Fibroblast of lung (primary cell): ENCODE measurements at regions not wholly inside any gene's neighbourhood (a gene's known extent, or its start where the extent isn't known, plus 50 kb on each side); places are given as distances from the start of the nearest gene placed in this dataset.
"Not testable (repeated sequence)": the region's sequence is repeated elsewhere in the genome, so short reads cannot be mapped to it uniquely, and the experiment has no call there.

Experiments used
- DNase-seq, 2 donors: peaks; one replicate each; pipeline versions ENCODE4 v3.0.0 to v3.0.0-alpha.2; 2010; ENCODE audit warnings: low read depth in 2 of 2
- H2AFZ ChIP-seq: 2 replicates; pipeline ENCODE4 v1.5.1; 2012; ENCODE audit warnings: low read length, control low read depth, inconsistent platforms
- H3K27ac ChIP-seq: 2 replicates; pipeline ENCODE4 v1.5.1; 2011; ENCODE audit warnings: low read length, control low read depth; ENCODE audit not compliant: insufficient read depth
- H3K27me3 ChIP-seq: 2 replicates; pipeline ENCODE4 v1.5.1; 2011; ENCODE audit warnings: mild to moderate bottlenecking, low read length; ENCODE audit not compliant: control insufficient read depth, insufficient read depth
- H3K36me3 ChIP-seq: 2 replicates; pipeline ENCODE4 v1.5.1; 2011; ENCODE audit warnings: low read length; ENCODE audit not compliant: control insufficient read depth, insufficient read depth
- H3K4me1 ChIP-seq: 2 replicates; pipeline ENCODE4 v1.5.1; 2011; ENCODE audit warnings: low read length; ENCODE audit not compliant: control insufficient read depth, insufficient read depth; ENCODE audit errors: extremely low read depth
- H3K4me2 ChIP-seq: 2 replicates; pipeline ENCODE4 v1.5.1; 2011; ENCODE audit warnings: low read length, control low read depth; ENCODE audit not compliant: insufficient read depth; ENCODE audit errors: extremely low read depth
- H3K4me3 ChIP-seq, 4 experiments: fragments of 200-600 bp in 1 of 4; sonication (generic) in 1 of 4; replicated peaks in 1 of 4; 2 replicates each; pipeline ENCODE4 v1.5.1; 2011 to 2016; ENCODE audit warnings: low read length in 4 of 4, low read depth in 3 of 4, mild to moderate bottlenecking in 3 of 4, control low read depth in 2 of 4, inconsistent platforms in 1 of 4, mixed read lengths in 1 of 4; ENCODE audit not compliant: insufficient read depth in 1 of 4; ENCODE audit errors: control extremely low read depth in 1 of 4
- H3K79me2 ChIP-seq: 2 replicates; pipeline ENCODE4 v1.5.1; 2012; ENCODE audit warnings: mild to moderate bottlenecking, low read length, inconsistent platforms; ENCODE audit not compliant: control insufficient read depth, insufficient read depth
- H3K9ac ChIP-seq: 2 replicates; pipeline ENCODE4 v1.5.1; 2011; ENCODE audit warnings: mild to moderate bottlenecking, low read length, control low read depth; ENCODE audit not compliant: insufficient read depth
- H3K9me3 ChIP-seq: 2 replicates; pipeline ENCODE4 v1.5.1; 2012; ENCODE audit warnings: low read depth, low read length; ENCODE audit not compliant: control insufficient read depth, insufficient read depth
- H4K20me1 ChIP-seq: 2 replicates; pipeline ENCODE4 v1.5.1; 2011; ENCODE audit warnings: low read length; ENCODE audit not compliant: control insufficient read depth, insufficient read depth; ENCODE audit errors: extremely low read depth
- CTCF ChIP-seq, 2 donors: IDR thresholded peaks in 1 of 2; conservative IDR thresholded peaks in 1 of 2; 1 replicate in 1 of 2; 2 replicates in 1 of 2; pipeline ENCODE4 v1.5.1; 2011 to 2012; ENCODE audit warnings: low read length in 2 of 2, control low read depth in 1 of 2, inconsistent platforms in 1 of 2, low read depth in 1 of 2, mild to moderate bottlenecking in 1 of 2
- EZH2 ChIP-seq: IDR thresholded peaks from 2 replicates; pipeline ENCODE4 v1.5.1; 2012; ENCODE audit warnings: low read length, control low read depth, mild to moderate bottlenecking; ENCODE audit errors: missing control alignments

DNA sequence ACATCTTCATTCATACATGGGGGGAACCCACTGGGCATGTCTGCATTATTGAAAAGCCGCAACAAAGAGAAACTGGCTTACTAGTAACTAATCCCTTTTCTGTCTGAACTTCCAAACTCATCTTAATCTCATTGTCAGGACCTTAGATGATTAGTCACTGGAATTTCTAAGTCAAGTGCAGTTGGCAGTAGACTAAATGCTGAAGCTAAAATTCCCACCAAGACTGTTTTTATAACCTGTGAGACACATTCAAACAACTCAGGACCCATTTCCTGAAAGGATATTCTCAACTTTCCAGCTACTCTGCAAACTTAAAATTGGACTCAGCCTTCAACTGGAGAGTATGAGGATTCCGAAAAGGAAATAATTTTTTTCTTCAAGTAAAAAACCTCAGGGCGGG lies 94.8 kb upstream of the SCAF8 start:
- H4K20me1 ChIP-seq = no peaks in the 10 kb centered on the region
- no peak overlapping the region for H3K4me3 ChIP-seq
- H3K4me2 ChIP-seq = no peak overlapping the region
- no peaks in the 10 kb centered on the region for H3K4me1 ChIP-seq
- no peak overlapping the region for H2AFZ ChIP-seq
- no peaks in the 10 kb centered on the region for H3K27me3 ChIP-seq
- no peak overlapping the region for H3K27ac ChIP-seq
- H3K9me3 ChIP-seq = no peaks in the 10 kb centered on the region
- TF ChIP-seq EZH2 (no peak), CTCF (conservative IDR thresholded peaks at IDR 0.05 in 1 of 2, IDR thresholded peaks at IDR 0.05 in 1 of 2; ENCODE audit: low read depth in 1 of 2, low read length in 2 of 2) (no peak)
- H3K9ac ChIP-seq = no peak overlapping the region
- peak in 1 of 2 donors; percentile 85 for DNase-seq
- no peaks in the 10 kb centered on the region for H3K36me3 ChIP-seq
- H3K79me2 ChIP-seq = no peaks in the 10 kb centered on the region

- H3K4me2 ChIP-seq, H3K4me1 ChIP-seq, H2AFZ ChIP-seq, H3K4me3 ChIP-seq, H3K9me3 ChIP-seq, H4K20me1 ChIP-seq, H3K79me2 ChIP-seq, H3K27me3 ChIP-seq, DNase-seq, H3K27ac ChIP-seq, H3K36me3 ChIP-seq, H3K9ac ChIP-seq: not testable (repeated sequence)
Measured at GRCh38 chr6:154639196-154639595, 94.0 kb upstream of the SCAF8 start.

DNA sequence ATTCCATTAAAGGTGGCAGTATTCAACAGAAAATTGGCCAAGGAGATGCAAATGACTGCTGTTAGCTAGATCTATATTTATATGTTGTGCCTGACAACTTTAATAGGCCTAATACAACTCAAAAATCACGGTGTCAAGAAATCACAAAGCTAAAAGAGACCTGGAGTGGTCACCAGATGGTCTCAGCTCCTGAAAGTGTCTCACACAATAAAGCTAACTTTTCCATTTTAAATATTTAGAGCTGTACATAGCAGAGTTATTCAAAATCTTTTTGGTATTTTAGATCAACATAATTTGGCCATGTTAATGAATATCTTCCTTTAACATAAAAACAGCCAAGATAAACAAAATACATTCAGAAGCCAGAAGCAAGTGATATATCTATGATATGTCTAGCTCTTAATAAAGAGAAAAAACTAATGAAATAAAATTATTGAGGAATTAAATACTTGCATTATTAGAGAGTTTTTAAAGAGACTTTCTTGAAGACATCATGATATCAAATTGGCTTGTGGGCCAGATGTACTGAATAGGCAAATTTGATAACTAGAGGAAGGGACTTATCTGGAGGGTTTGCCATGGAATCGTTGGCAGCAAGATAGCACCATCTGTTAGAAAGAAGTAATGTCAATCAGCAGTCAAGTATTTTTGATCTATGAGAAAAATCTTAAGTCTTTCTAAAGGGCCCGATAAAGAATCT lies 84.9 kb upstream of the SCAF8 start:
- Histone ChIP-seq H3K27me3 (no peaks in the 10 kb centered on the region), H3K4me1 (no peaks in the 10 kb centered on the region), H3K4me2 (no peak overlapping the region), H3K4me3 (no peak overlapping the region), H2AFZ (no peak overlapping the region), H4K20me1 (no peaks in the 10 kb centered on the region), H3K9ac (no peak overlapping the region), H3K79me2 (no peaks in the 10 kb centered on the region), H3K9me3 (no peaks in the 10 kb centered on the region), H3K36me3 (no peaks in the 10 kb centered on the region), H3K27ac (no peak overlapping the region)
- TF ChIP-seq CTCF (conservative IDR thresholded peaks at IDR 0.05 in 1 of 2, IDR thresholded peaks at IDR 0.05 in 1 of 2; ENCODE audit: low read depth in 1 of 2, low read length in 2 of 2) (no peak), EZH2 (no peak)
- DNase-seq = no peak
